Ovary (tissue), 3 donors: ENCODE measurements at regions not wholly inside any gene's neighbourhood (a gene's known extent, or its start where the extent isn't known, plus 50 kb on each side); places are given as distances from the start of the nearest gene placed in this dataset.

Experiments
- POLR2A ChIP-seq: fragments of 450-650 bp; IDR thresholded peaks from one replicate; pipeline ENCODE4 v1.6.1; 2017; ENCODE audit warnings: antibody characterized with exemption, mild to moderate bottlenecking, moderate library complexity
- TF ChIP-seq, protein P1 (sequence below), 3 donors: fragments of 450-650 bp in 2 of 3; fragments of 200-600 bp in 1 of 3; IDR thresholded peaks; one replicate each; pipeline versions ENCODE4 v1.5.1 to v1.8.0; 2016 to 2022; ENCODE audit warnings: antibody characterized with exemption in 3 of 3, mild to moderate bottlenecking in 1 of 3
- donor health status: DM: no; HTN: no; CAD: no.

DNA sequence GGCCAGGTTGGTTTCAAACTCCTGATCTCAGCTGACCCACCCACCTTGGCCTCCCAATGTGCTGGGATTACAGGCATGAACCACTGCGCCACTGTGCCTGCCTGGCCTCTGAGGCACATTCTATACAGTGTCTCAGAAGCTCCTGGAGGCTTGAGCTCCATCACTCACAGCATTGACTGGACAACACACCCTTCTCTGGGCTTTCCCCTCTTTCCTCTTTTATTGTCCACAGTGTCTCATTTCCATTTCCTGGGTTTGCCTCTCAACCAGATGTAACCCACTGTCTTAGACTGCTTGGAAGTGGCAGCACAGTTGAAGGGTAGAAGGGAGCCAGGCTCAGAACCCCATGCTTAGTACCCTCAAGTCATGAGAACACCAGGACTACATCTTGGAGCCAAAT, 208.1 kb downstream of the MTX2 start:
- TF ChIP-seq, protein P1, sequence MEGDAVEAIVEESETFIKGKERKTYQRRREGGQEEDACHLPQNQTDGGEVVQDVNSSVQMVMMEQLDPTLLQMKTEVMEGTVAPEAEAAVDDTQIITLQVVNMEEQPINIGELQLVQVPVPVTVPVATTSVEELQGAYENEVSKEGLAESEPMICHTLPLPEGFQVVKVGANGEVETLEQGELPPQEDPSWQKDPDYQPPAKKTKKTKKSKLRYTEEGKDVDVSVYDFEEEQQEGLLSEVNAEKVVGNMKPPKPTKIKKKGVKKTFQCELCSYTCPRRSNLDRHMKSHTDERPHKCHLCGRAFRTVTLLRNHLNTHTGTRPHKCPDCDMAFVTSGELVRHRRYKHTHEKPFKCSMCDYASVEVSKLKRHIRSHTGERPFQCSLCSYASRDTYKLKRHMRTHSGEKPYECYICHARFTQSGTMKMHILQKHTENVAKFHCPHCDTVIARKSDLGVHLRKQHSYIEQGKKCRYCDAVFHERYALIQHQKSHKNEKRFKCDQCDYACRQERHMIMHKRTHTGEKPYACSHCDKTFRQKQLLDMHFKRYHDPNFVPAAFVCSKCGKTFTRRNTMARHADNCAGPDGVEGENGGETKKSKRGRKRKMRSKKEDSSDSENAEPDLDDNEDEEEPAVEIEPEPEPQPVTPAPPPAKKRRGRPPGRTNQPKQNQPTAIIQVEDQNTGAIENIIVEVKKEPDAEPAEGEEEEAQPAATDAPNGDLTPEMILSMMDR (IDR thresholded peaks at IDR 0.05): no peak
- no peak for TF ChIP-seq POLR2A
